Ovary (tissue), 7 donors: ENCODE measurements at regions not wholly inside any gene's neighbourhood (a gene's known extent, or its start where the extent isn't known, plus 50 kb on each side); places are given as distances from the start of the nearest gene placed in this dataset.

Source experiments
- DNase-seq, 5 donors: peaks; one replicate each; pipeline ENCODE4 v3.0.0-alpha.2; 2019 to 2020
- H3K27ac ChIP-seq, 2 donors: fragments of 200-600 bp; one replicate each; pipeline versions ENCODE4 v1.5.1 to v1.8.0; 2019 to 2022
- H3K27me3 ChIP-seq: fragments of 200-600 bp; one replicate; pipeline ENCODE4 v1.8.0; 2022
- H3K36me3 ChIP-seq: fragments of 200-600 bp; sonication (generic); one replicate; pipeline ENCODE4 v1.5.1; 2019
- H3K4me1 ChIP-seq: one replicate; pipeline ENCODE4 v1.8.1; 2013; ENCODE audit warnings: mild to moderate bottlenecking, moderate library complexity; ENCODE audit not compliant: insufficient read depth
- H3K4me3 ChIP-seq: fragments of 200-600 bp; sonication (generic); one replicate; pipeline ENCODE4 v1.5.1; 2017
- H3K9me3 ChIP-seq, 2 donors: fragments of 200-600 bp in 1 of 2; sonication (generic) in 1 of 2; one replicate each; pipeline versions ENCODE4 v1.5.1 to v1.8.1; 2013 to 2019; ENCODE audit warnings: mild to moderate bottlenecking in 1 of 2, moderate library complexity in 1 of 2
- EP300 ChIP-seq: sonication (generic); formaldehyde crosslinking; IDR thresholded peaks from one replicate; pipeline ENCODE4 v1.6.1; 2017; ENCODE audit warnings: antibody characterized with exemption
- POLR2A ChIP-seq: fragments of 450-650 bp; IDR thresholded peaks from one replicate; pipeline ENCODE4 v1.6.1; 2017; ENCODE audit warnings: antibody characterized with exemption, mild to moderate bottlenecking, moderate library complexity
- WGBS, 3 donors: extraction: QIAGEN DNeasy Blood & Tissue Kit in 1 of 3; methylation state at CpG; one replicate each; pipeline versions ENCODE4 v1.1.5 to v1.1.7; 2013 to 2017; 5-methylcytosine and 5-hydroxymethylcytosine counted together
- intact Hi-C, 4 donors: fragments of 100-400 bp; cut with DNase I; formaldehyde crosslinking; loops; one replicate each; pipeline versions ENCODE4 v1.11.0 to v1.15.1; 2022 to 2023
- TF ChIP-seq, protein P1 (sequence below), 3 donors: fragments of 450-650 bp in 2 of 3; fragments of 200-600 bp in 1 of 3; IDR thresholded peaks; one replicate each; pipeline versions ENCODE4 v1.5.1 to v1.8.0; 2016 to 2022; ENCODE audit warnings: antibody characterized with exemption in 3 of 3, mild to moderate bottlenecking in 1 of 3
- donor health status: DM: no; HTN: no; CAD: no; lungs with moderate emphysema.
- donor health status: DM: no; HTN: no; CAD: no.
- donor health status: Bipolar disorder and iron deficiency.
- donor health status: DM: no; HTN: no; CAD: no.
- donor health status: DM: yes; HTN: yes; CAD: no.

GRCh38 chrX:126985027-126985426 lies 165.5 kb downstream of the PRR32 start:
- H3K27me3 ChIP-seq, result no peaks in the 10 kb centered on the region
- H3K4me1 ChIP-seq, result no peaks in the 10 kb centered on the region
- no peaks in the 10 kb centered on the region for H3K36me3 ChIP-seq
- TF ChIP-seq POLR2A (no peak), EP300 (no peak)
- TF ChIP-seq, protein P1, sequence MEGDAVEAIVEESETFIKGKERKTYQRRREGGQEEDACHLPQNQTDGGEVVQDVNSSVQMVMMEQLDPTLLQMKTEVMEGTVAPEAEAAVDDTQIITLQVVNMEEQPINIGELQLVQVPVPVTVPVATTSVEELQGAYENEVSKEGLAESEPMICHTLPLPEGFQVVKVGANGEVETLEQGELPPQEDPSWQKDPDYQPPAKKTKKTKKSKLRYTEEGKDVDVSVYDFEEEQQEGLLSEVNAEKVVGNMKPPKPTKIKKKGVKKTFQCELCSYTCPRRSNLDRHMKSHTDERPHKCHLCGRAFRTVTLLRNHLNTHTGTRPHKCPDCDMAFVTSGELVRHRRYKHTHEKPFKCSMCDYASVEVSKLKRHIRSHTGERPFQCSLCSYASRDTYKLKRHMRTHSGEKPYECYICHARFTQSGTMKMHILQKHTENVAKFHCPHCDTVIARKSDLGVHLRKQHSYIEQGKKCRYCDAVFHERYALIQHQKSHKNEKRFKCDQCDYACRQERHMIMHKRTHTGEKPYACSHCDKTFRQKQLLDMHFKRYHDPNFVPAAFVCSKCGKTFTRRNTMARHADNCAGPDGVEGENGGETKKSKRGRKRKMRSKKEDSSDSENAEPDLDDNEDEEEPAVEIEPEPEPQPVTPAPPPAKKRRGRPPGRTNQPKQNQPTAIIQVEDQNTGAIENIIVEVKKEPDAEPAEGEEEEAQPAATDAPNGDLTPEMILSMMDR (IDR thresholded peaks at IDR 0.05), result no peak
- no peak overlapping the region for H3K27ac ChIP-seq
- H3K4me3 ChIP-seq, result no peak overlapping the region
- intact Hi-C loops, result no loop called here
- H3K9me3 ChIP-seq, result no peaks in the 10 kb centered on the region
- DNase-seq, result no peak

GRCh38 chrX:126985981-126986380 lies 166.5 kb downstream of the PRR32 start:
- Histone ChIP-seq H3K4me3 (no peak overlapping the region), H3K27ac (no peak overlapping the region), H3K36me3 (no peaks in the 10 kb centered on the region), H3K9me3 (no peaks in the 10 kb centered on the region), H3K4me1 (no peaks in the 10 kb centered on the region), H3K27me3 (no peaks in the 10 kb centered on the region)
- TF ChIP-seq EP300 (no peak), POLR2A (no peak)
- TF ChIP-seq, protein P1 (IDR thresholded peaks at IDR 0.05), result no peak
- DNase-seq, result no peak
- WGBS, 3 donors, result 77 to 85% (median 85%) methylated on average over 10 of the region's 10 CpGs
- intact Hi-C loops, result no loop called here

- TF ChIP-seq POLR2A, result no peak
- TF ChIP-seq EP300, result no peak
- TF ChIP-seq, protein P1 (IDR thresholded peaks at IDR 0.05), result no peak
- Histone ChIP-seq H3K4me1 (no peaks in the 10 kb centered on the region), H3K4me3 (no peak overlapping the region), H3K27ac (no peak overlapping the region), H3K9me3 (no peaks in the 10 kb centered on the region), H3K27me3 (no peaks in the 10 kb centered on the region), H3K36me3 (no peaks in the 10 kb centered on the region)
- intact Hi-C loops, result no loop called here
- 44 to 59% (median 47%) methylated on average over 4 of the region's 4 CpGs for WGBS, 3 donors
- DNase-seq, result peak in 4 of 5 donors; percentile 16 to 40 (median 26)
These were observed 174.6 kb downstream of the PRR32 start for GRCh38 chrX:126994032-126994600.

- Histone ChIP-seq H3K27me3 (no peaks in the 10 kb centered on the region), H3K27ac (no peak overlapping the region), H3K9me3 (no peaks in the 10 kb centered on the region), H3K4me3 (no peak overlapping the region), H3K4me1 (no peaks in the 10 kb centered on the region), H3K36me3 (no peaks in the 10 kb centered on the region)
- WGBS, 3 donors, result 57 to 74% (median 58%) methylated on average over 2 of the region's 2 CpGs
- no peak for DNase-seq
- TF ChIP-seq POLR2A (no peak), EP300 (no peak)
- TF ChIP-seq, protein P1 (IDR thresholded peaks at IDR 0.05), result no peak
- intact Hi-C loops, result no loop called here
These were observed 192.1 kb downstream of the PRR32 start for GRCh38 chrX:127011629-127012028.
